Hematopoietic multipotent progenitor cell treated with erythropoietin and hydrocortisone succinate and interleukin-3 and kit ligand, for 8 days (in vitro differentiated cells): ENCODE measurements at regions not wholly inside any gene's neighbourhood (a gene's known extent, or its start where the extent isn't known, plus 50 kb on each side); places are given as distances from the start of the nearest gene placed in this dataset.

Experiments
- DNase-seq: peaks from one replicate; pipeline ENCODE4 v3.0.0-alpha.2; 2015

DNA sequence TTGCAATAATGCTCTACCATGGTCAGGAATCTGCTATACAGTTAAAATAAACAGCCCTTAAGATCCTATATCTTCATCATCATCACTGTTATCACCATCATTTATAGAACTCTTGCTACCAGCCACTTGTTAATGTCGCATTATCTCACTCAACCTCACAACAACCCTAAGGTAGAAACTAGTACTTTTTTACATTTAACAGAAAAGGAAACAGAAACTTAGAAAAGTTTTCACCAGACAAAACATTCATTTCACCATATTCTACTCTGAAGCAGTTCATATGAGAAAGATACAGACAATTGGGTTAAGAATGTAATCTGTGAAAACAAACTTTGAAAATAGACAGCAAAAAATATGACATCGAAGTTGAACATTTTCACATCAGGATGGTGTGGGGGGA lies 262.6 kb downstream of the ATG4C start:
- no peak for DNase-seq

DNA sequence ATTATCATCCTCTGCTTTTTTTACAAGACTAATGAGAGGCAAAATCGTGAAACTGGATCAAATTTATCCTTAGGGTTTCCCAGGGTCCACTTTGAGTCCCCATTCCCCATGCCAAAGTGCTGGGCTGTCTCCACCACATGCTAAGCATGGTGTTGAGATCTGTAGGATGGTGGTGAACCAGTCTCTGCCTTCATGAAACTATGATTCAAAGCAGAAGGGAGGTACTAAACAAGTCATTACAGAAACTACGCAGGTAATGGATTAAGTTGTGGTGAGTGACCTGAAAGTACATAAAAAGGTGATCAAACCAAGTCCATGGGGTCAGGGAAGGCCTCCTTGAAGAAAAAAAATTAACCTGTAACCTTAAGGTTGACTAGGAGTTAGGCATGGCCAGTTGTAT lies 265.2 kb downstream of the ATG4C start:
- DNase-seq: no peak

GRCh38 chr1:63051356-63051755 lies 267.4 kb downstream of the ATG4C start:
- no peak for DNase-seq

- DNase-seq: no peak
These were observed 268.0 kb downstream of the ATG4C start for GRCh38 chr1:63051886-63052285.

GRCh38 chr1:63054184-63054583 lies 268.2 kb upstream of the FOXD3 start:
- no peak for DNase-seq

DNA sequence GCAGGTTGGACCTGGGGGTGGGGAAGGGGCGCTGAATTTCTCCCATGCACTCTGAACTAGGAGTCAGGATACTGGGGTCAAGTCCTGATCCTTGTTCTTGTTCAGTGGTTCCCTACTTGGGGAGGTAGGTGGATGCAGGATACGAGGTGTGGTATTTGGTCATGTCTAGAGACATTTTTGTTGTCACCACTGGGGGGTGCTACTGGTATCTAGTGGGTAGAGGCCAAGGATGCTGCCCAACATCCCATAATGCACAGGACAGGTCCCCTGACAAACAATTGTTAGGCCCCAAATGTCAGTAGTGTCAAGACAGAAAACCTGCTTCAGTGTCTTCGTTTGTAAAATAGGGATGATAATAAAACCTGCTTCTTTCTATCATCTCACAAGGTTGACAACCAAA lies 259.0 kb upstream of the FOXD3 start:
- no peak for DNase-seq

GRCh38 chr1:63064135-63064534 lies 258.2 kb upstream of the FOXD3 start:
- no peak for DNase-seq

GRCh38 chr1:63068626-63069025 lies 253.7 kb upstream of the FOXD3 start:
- no peak for DNase-seq

- DNase-seq: no peak
These were observed 253.2 kb upstream of the FOXD3 start for GRCh38 chr1:63069214-63069613.

GRCh38 chr1:63073309-63074306 lies 248.8 kb upstream of the FOXD3 start:
- DNase-seq: peak; percentile 3

DNA sequence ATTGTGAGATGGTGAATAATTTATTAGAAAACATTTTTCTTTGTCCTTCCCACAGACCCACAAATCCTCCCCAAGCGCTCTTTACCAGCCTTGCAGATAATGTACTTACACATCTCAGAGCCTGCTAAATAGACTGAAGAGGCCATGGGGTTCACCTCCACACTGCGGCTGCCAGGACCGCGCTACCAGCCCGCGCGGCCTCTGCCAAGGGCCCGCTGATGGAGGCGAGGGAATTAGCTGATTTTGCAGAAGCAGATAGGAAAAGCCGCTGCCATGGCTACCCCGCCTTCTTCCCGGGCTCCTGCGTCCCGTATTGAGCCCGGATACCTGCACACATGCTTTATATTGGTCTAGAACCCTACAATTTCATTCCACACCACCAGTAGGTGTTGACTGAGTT lies 248.0 kb upstream of the FOXD3 start:
- no peak for DNase-seq

DNA sequence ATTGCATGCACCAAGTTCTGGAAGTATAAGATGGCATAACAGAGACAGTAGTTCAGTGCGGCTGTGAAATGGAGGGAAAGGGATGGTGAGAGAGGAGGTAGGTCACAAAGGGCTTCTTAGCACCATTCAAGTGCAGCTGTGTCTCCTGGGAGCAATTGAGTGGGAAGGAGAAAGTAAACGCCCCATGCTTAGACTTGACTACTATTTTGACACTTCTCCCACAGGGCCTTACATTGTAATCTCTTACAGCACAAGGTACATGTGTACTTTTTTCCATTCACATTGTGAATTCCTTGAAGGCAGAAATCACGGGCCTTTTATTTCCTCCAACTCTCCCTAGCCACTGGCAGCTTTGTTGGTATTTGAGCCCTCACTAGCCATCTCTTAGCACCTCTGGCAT lies 239.6 kb upstream of the FOXD3 start:
- DNase-seq: no peak

DNA sequence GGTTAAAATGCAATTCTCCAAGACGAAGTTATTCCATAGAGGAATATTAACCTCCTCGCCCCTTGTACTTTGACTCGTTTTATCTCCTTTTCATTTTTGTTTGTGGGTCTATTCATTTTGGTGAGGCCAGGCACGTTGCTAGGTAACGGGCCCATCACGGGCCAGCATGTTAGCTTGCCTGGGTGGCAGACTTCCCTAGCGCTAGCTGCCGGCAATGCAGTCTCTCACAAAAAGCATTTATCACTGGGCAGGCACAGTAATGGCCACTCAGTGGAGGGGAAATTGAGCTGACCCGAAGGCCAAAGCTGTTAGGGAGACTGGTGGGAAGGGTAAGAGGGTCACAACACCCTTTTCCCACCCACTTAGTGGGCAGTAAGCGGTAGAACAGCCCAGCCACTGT lies 234.4 kb upstream of the FOXD3 start:
- DNase-seq: no peak

DNA sequence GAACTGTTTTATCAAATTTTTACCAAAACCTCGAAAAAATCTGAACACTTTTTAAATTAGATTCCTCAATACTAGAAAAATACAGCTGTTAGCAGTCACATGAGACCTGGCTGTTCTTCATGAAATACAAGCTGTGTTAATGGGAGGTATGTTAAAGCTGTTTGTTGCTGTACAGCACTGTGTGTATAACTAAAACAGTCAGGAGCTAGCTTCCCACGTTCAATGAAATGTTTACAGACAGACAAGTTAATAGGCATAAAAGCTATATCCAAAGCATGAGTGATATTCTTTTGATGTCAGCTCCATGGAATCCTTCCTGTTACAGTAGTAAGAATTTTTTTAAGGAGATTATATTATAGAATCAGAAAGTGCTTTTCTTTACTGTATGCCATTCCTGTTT lies 223.2 kb upstream of the FOXD3 start:
- no peak for DNase-seq

DNA sequence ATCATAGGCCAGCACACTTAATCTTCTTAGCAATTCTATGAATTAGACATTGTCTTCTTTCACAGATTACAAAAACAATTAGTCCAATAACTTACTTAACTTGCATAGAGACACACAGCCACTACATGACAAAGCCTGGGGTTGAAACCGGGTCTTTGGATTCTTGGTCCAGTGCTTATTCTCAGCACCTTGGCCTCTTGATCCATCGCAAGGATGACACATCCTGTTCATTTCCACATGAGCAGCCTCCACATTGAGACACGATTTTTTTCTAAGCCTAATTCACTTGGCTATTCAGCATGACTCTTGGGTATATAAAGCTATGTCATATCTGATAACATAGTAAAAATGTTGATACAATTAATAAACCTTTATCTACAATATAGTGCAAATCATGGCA lies 221.0 kb upstream of the FOXD3 start:
- no peak for DNase-seq

DNA sequence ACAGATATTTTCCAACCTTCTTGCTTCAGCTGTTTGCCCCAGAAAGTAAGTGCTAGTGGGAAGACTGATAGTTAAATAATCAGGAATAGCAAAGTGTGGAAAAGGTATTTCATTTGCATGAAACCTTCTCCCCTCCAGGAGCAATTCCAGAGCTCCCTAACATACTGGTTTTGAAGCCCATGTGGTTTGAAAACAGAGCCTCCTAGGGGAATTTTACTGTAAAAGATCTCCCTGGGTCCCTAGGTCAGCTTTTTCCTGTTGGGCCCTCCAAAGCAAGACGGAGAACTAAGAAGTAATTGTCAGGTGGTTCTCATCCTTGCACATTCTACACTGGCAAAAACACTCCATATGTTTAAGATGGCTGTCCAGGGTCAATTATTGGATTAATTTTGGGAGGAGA lies 218.7 kb upstream of the FOXD3 start:
- DNase-seq: no peak

- no peak for DNase-seq
These were observed 215.3 kb upstream of the FOXD3 start for GRCh38 chr1:63107066-63107465.

DNA sequence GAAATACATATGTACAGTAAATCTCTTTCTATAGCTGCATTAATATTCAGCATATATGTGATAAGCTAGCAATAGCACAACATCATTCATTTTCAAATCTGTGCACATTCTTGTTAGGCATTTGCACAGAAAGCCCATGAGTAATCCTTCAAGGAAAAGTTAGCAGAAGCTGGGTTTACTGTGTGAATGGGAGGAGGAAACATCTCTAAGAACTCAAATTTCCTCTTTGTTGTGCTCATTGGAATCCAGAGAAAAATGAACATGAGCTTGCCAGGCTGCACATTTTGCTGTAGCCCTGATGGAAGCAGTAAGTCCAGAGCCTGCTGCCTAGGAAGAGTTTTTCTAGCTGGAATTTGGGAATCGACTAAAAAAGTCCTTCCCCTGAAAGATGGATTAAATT lies 214.2 kb upstream of the FOXD3 start:
- DNase-seq: no peak

DNA sequence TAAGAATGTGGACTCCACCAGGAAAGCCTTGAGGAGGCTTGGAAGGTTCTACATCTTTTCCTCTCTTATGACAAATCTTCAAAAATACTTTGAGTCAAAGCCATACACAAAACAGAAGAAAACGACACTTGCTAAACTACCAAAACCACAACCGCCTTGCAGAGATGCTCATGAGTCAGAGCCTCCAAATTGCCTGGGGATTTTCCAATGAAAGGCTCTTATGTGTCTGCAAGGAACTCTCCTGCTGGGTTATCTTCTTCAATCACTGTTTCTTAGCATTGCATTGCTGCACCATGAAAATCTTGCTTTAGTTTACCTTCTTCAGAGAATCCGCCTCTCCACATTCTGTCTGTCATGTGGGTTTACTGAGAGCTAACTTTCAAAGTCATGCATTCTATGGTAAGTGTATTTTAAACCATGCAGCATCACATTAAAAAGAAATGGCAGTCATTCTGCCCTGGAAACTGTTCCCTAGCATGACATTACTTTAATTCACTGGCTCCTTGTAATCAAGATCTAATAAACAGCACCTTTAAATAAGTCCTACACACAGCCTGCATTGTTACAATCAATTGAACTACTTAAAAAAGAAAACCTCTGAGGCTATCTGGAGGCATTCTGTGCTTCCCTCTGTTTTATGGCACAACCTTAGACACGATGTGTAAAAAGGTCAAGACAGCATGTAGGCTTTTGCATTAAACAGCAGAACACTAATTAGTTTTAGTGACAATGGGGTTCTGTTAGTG lies 210.0 kb upstream of the FOXD3 start:
- DNase-seq: no peak

DNA sequence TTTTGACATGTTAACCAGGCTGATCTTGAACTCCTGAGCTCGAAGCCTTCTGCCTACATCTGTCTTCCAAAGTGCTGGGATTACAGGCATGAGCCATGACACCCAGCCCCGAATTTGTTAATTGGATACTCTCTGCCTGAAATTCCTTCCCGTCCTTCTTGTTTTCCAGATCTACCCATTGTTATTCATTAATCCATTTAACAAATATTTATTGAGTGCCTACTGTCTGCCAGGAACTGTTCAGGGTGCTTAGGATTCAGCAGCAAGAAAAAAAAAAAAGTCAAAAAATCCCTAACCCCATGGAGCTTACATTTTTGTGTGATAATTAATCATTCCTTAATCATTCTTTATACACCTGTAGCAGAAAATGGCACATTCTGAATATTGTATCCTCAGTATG lies 206.8 kb upstream of the FOXD3 start:
- DNase-seq: no peak

DNA sequence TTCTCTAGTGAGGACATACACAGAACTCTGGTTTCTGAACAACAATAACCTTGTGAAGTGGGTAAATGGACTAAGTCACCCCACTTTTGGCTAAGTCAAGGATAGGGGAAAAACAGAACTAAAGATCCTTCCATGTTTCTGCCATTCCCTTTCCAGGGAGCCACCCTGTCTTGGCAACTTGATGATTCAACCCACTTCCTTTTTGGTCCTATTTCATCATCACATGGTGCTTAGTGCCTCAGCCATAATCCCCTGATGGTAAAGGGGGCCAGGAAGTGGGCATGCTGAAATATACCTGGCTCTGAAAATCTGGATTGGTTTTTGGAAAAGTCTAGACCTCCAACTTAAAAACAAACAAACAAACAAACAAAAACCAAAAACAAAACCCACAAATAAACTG lies 206.4 kb upstream of the FOXD3 start:
- no peak for DNase-seq

GRCh38 chr1:63119575-63120155 lies 202.7 kb upstream of the FOXD3 start:
- DNase-seq: no peak

GRCh38 chr1:63122079-63122478 lies 200.3 kb upstream of the FOXD3 start:
- DNase-seq: peak; percentile 37

- DNase-seq: peak; percentile 3
These were observed 197.6 kb upstream of the FOXD3 start for GRCh38 chr1:63124666-63125191.
